HG02970 (cell line): ENCODE measurements at regions not wholly inside any gene's neighbourhood (a gene's known extent, or its start where the extent isn't known, plus 50 kb on each side); places are given as distances from the start of the nearest gene placed in this dataset.

ENCODE experiments used
- ATAC-seq: cut with Tn5 transposase; IDR thresholded peaks from one replicate; pipeline ENCODE4 v1.9.1; 2021; ENCODE audit warnings: mild to moderate bottlenecking, moderate library complexity, moderate number of reproducible peaks; ENCODE audit not compliant: unreplicated experiment, low FRiP score

- ATAC-seq = no peak
Measured at GRCh38 chr2:187918996-187919821, 365.0 kb upstream of the TFPI start.

DNA sequence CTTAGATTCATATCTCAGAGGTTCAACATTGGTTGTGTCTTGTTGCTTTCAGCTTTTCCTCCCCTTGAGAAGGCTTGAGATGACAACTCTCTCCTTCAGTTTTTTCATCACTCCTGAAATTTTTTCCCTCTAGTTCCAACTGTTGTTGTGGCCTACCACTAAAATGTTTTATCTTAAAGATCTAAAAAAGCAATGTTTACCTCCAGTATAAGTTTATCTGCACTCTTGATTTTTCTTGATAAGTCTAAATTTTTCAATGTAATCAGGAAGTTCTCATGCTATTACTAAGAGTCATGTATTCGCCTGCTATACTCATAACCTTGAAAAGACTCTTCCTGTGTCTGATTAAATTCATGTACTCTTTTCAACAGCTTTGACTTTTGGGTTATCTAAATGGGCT lies 366.3 kb upstream of the TFPI start:
- ATAC-seq = no peak

DNA sequence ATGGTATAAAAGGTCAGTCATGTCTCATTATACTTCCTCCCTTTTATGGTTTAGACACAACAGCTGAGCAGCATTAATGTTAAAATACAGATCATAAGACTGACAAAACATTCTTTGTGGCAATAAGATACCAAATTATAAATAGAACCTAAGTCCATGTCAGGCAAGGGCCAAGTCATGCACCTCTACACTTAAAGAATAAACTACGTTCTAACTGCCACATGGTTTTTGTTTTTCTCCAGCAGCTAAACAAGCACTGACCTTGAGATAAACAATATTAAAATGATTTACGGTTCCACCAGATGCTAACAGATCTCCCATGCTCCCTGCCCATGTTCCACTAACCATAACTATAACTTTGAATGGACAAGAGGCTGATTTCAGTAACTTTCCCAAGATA lies 368.6 kb upstream of the TFPI start:
- ATAC-seq = no peak

GRCh38 chr2:187924293-187924692 lies 367.4 kb upstream of the GULP1 start:
- no peak for ATAC-seq

DNA sequence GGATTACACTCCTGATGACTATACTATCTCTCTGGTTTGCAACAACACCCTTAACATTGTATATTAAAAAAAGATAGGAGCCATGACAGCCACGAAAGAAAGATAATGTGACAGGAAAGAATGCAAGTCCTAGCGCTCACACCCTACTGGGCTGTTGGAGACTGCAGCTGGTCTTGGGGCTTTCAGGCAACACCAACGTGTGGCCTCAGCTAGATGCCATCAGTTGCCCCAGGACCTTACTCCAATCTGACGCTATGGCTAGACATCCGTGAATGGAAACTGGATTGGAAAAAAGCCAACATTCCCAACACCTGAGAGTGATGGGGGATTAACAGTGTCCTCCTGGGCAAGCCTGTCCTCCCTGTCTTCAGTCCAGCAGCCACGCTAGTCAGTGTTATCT lies 357.4 kb upstream of the GULP1 start:
- no peak for ATAC-seq

- ATAC-seq = no peak
Measured at GRCh38 chr2:187934692-187935091, 357.0 kb upstream of the GULP1 start.

GRCh38 chr2:187935126-187935525 lies 356.5 kb upstream of the GULP1 start:
- ATAC-seq = no peak

DNA sequence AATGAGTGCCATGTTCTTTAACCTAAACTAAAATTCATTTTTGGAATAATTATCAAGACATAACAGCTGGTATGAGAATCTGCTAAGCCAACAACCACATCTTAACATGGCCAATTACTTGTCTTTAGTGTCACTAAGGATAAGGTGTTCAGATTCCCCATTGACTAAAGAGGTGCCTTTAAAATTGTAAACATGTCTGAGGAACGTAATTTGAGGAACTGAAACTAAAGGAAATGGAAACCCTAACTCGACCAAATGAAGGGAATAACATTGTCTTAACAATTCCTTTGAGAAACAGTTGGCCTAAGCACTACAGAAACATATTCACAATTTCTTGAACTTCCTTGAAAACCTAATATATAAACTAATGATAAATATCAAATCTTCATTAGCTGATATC lies 355.4 kb upstream of the GULP1 start:
- ATAC-seq = no peak

- ATAC-seq = no peak
Measured at GRCh38 chr2:187939180-187939579, 352.5 kb upstream of the GULP1 start.

- no peak for ATAC-seq
Measured at GRCh38 chr2:187942876-187943275, 348.8 kb upstream of the GULP1 start.

DNA sequence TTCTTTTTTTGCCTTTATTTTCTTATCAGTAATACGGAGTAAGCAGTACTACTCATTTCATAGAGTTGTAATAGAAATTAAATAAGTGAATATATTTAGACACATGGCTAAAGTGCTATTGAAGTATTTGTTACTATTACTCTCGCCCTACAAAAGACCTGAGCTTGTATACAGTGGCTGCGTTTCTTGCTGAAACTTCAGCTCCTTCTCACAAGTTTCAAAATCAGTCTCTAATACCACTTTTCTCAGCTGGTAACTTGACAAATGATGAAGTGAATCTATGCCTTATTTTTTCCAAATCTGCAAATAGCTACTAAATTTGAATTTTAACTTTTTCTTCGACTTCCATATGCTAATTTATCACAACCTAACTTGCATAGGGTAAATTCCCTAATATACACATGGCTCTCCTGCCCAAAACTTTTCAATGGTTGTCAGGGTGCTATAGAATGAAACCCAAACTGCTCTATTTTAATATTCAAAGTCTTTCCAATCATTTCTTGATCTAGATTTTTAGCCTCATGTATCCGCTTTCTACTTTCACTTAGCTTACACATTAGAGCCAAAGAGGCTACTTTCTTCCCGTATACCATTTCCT lies 347.8 kb upstream of the GULP1 start:
- ATAC-seq = no peak

- ATAC-seq = no peak
Measured at GRCh38 chr2:187949859-187950258, 341.8 kb upstream of the GULP1 start.

GRCh38 chr2:187951470-187952218 lies 340.0 kb upstream of the GULP1 start:
- no peak for ATAC-seq

GRCh38 chr2:187956906-187957534 lies 334.7 kb upstream of the GULP1 start:
- ATAC-seq = no peak

DNA sequence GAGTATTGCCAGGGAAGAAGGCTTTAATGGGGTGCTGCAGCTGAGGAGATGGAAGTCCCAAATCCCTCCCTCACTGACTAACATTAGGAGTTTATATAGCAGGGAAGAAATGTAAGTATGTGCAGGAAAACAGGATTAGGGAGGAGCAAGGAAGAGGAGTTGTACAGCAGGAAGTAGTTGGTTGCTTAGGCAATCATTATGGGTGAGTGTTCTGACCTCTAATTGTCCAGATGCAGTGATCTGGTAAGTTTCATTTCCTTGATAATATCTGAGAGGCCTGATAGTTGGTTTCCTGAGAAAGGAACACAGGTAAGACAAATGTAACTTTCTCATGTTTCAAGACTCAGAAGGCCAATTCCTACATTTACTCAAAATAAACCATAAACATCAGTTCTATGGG lies 331.9 kb upstream of the GULP1 start:
- ATAC-seq = no peak

GRCh38 chr2:187962538-187962937 lies 329.1 kb upstream of the GULP1 start:
- no peak for ATAC-seq

GRCh38 chr2:187964746-187965145 lies 326.9 kb upstream of the GULP1 start:
- ATAC-seq = no peak

- no peak for ATAC-seq
Measured at GRCh38 chr2:187966924-187967323, 324.8 kb upstream of the GULP1 start.

GRCh38 chr2:187971893-187972292 lies 319.8 kb upstream of the GULP1 start:
- no peak for ATAC-seq

DNA sequence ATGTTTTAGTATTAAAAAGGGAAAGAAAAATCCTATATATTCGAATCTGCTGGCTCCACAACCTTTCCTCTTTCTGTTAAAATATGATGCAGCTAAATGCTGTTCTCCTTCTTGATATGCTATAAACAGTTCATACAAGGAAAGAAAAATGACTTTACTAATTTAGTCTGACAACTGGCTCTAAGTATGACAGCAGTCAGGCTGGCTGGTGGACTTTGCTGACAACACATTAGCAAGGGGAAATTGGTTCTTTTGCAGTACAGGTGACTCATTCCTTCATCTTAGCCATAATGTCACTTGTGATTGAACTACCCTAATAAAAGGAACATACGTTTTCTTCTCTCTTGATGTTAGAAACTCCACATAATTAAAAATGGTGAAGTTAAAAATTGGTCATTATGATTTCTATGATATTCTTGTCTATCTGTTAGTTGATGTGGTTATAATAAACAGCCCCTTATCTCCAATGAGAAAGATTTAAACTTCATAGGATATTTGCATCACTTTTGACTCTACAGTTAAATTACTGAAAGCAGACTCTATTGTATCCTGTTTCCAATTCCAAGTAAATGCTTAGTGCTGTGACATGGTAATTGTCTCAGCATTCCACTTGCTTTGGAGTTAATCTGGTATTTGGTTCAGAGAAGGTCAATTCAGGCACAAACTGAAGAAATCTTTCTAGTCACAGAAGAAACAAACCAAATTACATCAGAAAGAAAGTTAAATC lies 315.3 kb upstream of the GULP1 start:
- no peak for ATAC-seq

DNA sequence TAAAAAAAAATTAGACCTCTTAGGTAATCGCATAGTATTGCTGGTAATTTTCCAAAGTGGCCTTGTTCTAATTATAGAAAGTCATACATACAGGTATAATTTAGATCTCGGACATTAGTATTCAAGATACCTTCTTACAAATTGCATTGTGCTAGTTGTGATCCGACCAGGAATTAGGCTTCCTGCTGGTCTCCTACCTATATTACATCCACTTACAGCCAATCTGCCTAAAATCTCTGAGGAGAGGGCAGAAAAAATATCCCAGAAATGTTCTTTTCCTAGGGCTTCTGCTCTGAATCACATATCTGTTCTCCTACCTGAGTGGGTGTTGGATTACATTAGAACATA lies 314.7 kb upstream of the GULP1 start:
- ATAC-seq = no peak
